IPS-15b (cell line): ENCODE measurements at regions not wholly inside any gene's neighbourhood (a gene's known extent, or its start where the extent isn't known, plus 50 kb on each side); places are given as distances from the start of the nearest gene placed in this dataset.
"Not testable (repeated sequence)": the region's sequence is repeated elsewhere in the genome, so short reads cannot be mapped to it uniquely, and the experiment has no call there.

Source experiments
- H3K27me3 ChIP-seq: one replicate; pipeline ENCODE4 v1.6.1; 2013; ENCODE audit warnings: low read length; ENCODE audit not compliant: control insufficient read depth, insufficient read depth
- H3K36me3 ChIP-seq: one replicate; pipeline ENCODE4 v1.6.1; 2013; ENCODE audit warnings: low read length; ENCODE audit not compliant: control insufficient read depth, insufficient read depth
- H3K4me1 ChIP-seq: one replicate; pipeline ENCODE4 v1.6.1; 2013; ENCODE audit warnings: mild to moderate bottlenecking, low read length; ENCODE audit not compliant: control insufficient read depth, insufficient read depth
- H3K4me3 ChIP-seq: one replicate; pipeline ENCODE4 v1.5.1; 2013; ENCODE audit warnings: low read depth, low read length
- H3K9ac ChIP-seq: one replicate; pipeline ENCODE4 v1.6.1; 2013; ENCODE audit warnings: low read depth, mild to moderate bottlenecking, low read length
- H3K9me3 ChIP-seq: one replicate; pipeline ENCODE4 v1.6.1; 2013; ENCODE audit warnings: mild to moderate bottlenecking, low read length; ENCODE audit not compliant: control insufficient read depth, insufficient read depth

DNA sequence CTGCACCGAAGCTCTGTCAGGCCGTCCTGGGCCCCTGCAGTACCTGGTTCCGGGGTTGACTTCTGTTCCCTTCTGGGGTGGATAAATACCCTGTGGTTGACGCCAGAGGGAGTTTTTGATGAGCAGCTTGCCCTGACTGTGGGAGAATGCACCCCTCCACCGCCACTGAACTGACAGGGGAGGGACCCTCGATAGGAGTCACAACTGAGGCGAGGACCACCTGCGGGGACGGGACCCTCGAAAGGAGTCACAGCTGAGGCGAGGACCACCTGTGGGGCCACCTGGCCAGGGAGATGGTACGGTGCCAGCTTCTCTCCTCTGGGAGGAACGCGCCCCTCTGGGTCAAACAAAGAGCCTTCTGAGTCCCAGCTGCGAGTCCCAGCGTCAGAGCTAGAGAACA is 100.1 kb upstream of the FRMD1 start:
- Histone ChIP-seq H3K4me3 (no peak overlapping the region), H3K9me3 (no peaks in the 10 kb centered on the region), H3K9ac (no peak overlapping the region), H3K36me3 (no peaks in the 10 kb centered on the region), H3K4me1 (peaks cover 6% of the 10 kb centered on the region), H3K27me3 (no peaks in the 10 kb centered on the region)

GRCh38 chr6:168177103-168177891 is 98.3 kb upstream of the FRMD1 start:
- Histone ChIP-seq H3K9me3 (no peaks in the 10 kb centered on the region), H3K4me3 (no peak overlapping the region), H3K9ac (no peak overlapping the region), H3K27me3 (no peaks in the 10 kb centered on the region), H3K36me3 (no peaks in the 10 kb centered on the region), H3K4me1 (peaks cover 6% of the 10 kb centered on the region)

- peaks cover 6% of the 10 kb centered on the region for H3K4me1 ChIP-seq
- H3K9me3 ChIP-seq = no peaks in the 10 kb centered on the region
- H3K36me3 ChIP-seq = no peaks in the 10 kb centered on the region
- H3K27me3 ChIP-seq = no peaks in the 10 kb centered on the region
- no peak overlapping the region for H3K4me3 ChIP-seq
- H3K9ac ChIP-seq = no peak overlapping the region
These were observed 92.8 kb upstream of the FRMD1 start for GRCh38 chr6:168171673-168172353.

- H3K9me3 ChIP-seq = no peaks in the 10 kb centered on the region
- H3K9ac ChIP-seq = no peak overlapping the region
- no peaks in the 10 kb centered on the region for H3K27me3 ChIP-seq
- peaks cover 6% of the 10 kb centered on the region for H3K4me1 ChIP-seq
- H3K4me3 ChIP-seq = no peak overlapping the region
- no peaks in the 10 kb centered on the region for H3K36me3 ChIP-seq
These were observed 92.0 kb upstream of the FRMD1 start for GRCh38 chr6:168170841-168171601.

- no peaks in the 10 kb centered on the region for H3K36me3 ChIP-seq
- no peaks in the 10 kb centered on the region for H3K27me3 ChIP-seq
- H3K4me3 ChIP-seq = no peak overlapping the region
- H3K9ac ChIP-seq = no peak overlapping the region
- H3K9me3 ChIP-seq = no peaks in the 10 kb centered on the region
- H3K4me1 ChIP-seq = peaks cover 6% of the 10 kb centered on the region
These were observed 90.6 kb upstream of the FRMD1 start for GRCh38 chr6:168169624-168170023.

GRCh38 chr6:168168936-168169335 is 89.9 kb upstream of the FRMD1 start:
- H3K36me3 ChIP-seq, H3K4me1 ChIP-seq, H3K9ac ChIP-seq, H3K27me3 ChIP-seq, H3K9me3 ChIP-seq, H3K4me3 ChIP-seq: not testable (repeated sequence)

DNA sequence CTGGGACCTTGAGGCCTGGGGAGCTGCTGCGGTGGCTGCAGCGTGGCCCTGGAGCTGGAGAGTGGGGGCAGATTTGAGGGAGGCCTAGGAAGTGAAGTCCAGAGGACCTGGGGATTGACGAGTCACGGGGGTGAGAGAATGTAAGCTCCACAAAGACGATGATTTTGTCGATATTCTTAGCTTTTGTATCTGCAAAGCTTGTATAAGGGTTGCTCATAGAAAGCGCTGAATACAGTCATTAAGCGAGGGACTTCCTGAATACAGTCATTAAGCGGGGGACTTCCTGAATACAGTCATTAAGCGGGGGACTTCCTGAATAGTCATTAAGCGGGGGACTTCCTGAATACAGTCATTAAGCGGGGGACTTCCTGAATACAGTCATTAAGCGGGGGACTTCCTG is 89.3 kb upstream of the FRMD1 start:
- not testable (repeated sequence) for H3K27me3 ChIP-seq, H3K4me3 ChIP-seq, H3K36me3 ChIP-seq, H3K9ac ChIP-seq, H3K4me1 ChIP-seq, H3K9me3 ChIP-seq

DNA sequence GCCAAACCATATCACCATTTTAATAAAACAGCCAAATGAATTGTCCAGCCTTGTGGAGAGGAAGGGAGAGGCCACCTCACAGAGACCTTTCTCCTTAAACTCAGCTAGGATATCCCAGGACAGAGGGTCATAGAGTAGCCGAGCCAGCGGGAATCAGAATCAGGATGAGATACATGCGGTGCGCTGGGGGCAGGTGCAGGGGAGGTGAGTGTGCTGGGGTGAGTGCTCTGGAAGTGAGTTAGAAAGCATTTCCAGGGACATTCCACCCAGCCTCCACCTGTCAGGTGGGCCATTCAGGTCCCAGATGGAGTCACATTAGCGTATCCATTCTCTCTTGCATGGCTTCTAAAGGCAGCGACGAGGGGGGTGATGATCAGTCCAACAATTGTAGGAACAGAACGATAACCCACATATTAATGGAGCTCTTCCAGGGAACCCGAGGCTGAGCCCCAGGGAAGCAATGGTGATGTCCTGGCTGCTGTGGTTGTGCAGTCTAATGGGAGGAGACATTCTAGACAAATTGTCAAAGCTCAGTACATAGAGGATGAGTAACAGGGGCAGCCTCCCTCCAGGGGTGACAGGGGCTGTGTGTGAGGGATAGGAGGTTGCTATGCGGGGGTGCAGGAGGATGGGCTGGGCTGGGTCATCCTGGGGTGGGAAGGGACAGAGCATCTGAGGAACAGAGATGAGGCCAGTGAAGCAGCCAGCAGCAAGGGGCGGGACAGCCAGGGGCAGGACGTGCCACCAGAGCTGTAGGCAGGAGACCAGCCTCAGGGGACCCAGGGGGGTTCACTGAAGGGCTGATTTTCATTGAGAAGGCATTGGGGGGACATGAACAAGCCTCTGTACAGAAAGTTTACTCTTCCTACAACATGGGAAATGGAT is 88.7 kb upstream of the FRMD1 start:
- no peaks in the 10 kb centered on the region for H3K36me3 ChIP-seq
- H3K4me3 ChIP-seq = no peak overlapping the region
- H3K9me3 ChIP-seq = no peaks in the 10 kb centered on the region
- no peak overlapping the region for H3K9ac ChIP-seq
- no peaks in the 10 kb centered on the region for H3K27me3 ChIP-seq
- H3K4me1 ChIP-seq = peaks cover 6% of the 10 kb centered on the region

DNA sequence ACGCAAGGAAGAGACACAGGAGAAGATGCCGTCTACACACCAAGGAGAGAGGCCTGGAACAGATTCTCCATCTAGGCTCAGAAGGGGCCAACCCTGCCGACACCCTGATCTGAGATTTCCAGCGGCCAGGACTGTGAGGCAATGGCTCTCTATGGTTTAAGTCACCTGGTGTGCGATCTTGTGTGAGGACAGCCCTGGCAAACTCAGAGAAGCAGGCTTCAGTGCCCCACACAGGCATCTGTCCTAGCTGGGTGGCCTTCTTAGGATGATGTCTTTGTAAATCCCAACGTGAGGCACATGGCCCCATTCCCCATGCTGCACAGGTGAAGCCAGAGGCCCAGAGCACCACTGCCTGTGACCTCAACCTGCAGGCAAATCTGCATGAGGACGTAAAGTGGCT is 87.6 kb upstream of the FRMD1 start:
- Histone ChIP-seq H3K36me3 (no peaks in the 10 kb centered on the region), H3K9ac (no peak overlapping the region), H3K4me1 (no peaks in the 10 kb centered on the region), H3K27me3 (no peaks in the 10 kb centered on the region), H3K4me3 (no peak overlapping the region), H3K9me3 (no peaks in the 10 kb centered on the region)

DNA sequence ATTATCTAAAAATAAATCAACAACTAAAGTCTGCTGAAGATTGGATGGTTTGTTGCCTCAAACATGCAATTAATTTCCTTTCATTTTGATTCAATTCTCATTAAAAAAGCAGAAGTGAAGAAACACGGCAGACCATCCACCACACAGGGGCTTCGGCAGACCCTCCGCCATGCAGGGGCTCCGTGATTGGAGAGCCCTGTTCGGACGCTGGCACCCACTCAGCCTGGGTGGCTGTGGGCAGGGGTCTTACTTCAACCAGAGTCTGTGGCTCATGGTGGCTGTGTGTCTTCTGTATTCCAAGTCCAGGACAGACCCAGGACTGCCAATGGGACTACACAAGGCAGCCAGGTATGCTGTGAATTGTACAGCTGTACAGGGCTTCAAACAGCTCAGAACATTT is 86.9 kb upstream of the FRMD1 start:
- Histone ChIP-seq H3K4me1 (no peaks in the 10 kb centered on the region), H3K9me3 (no peaks in the 10 kb centered on the region), H3K9ac (no peak overlapping the region), H3K27me3 (no peaks in the 10 kb centered on the region), H3K4me3 (no peak overlapping the region), H3K36me3 (no peaks in the 10 kb centered on the region)

DNA sequence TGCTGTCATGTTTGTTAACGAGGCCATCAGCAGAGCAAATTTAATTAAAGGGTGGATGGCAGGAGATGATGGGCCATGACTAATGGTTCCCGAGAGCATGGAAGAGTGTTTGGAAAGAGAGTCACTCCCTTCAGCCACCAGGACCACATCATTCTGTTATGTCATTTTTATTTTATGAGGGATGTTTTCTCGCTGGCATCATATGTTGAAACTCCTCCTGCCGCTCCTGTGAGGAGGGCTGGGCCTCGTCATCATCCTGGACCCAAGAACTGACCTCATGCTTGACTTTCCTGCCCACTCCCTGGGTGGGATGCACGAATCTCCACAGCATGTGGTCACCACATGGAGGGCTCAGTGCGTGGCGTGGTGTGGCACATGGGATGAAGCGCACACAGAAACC is 86.4 kb upstream of the FRMD1 start:
- Histone ChIP-seq H3K4me1 (no peaks in the 10 kb centered on the region), H3K36me3 (no peaks in the 10 kb centered on the region), H3K9ac (no peak overlapping the region), H3K27me3 (no peaks in the 10 kb centered on the region), H3K9me3 (no peaks in the 10 kb centered on the region), H3K4me3 (no peak overlapping the region)
